ENCODE measurements at regions not wholly inside any gene's neighbourhood (a gene's known extent, or its start where the extent isn't known, plus 50 kb on each side); places are given as distances from the start of the nearest gene placed in this dataset.
"Not testable (repeated sequence)": the region's sequence is repeated elsewhere in the genome, so short reads cannot be mapped to it uniquely, and the experiment has no call there.

DNA sequence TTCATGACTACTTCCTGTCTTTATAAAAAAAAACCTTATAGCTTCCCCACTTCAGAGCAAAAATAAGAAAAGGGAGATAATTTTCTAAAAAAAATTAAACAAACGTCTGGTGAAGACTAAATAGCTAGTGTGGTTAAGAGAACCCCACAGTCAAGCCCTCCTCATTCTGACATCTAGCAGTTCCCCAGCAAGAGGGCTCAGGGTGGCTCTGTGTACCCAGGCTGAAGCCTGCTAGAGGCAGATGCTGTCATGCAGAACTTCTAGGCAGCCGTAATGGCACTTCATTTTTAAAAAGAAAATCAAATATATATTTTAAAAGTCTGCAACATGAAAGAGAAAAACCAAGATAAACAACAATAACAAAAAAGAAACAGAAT, 223.1 kb upstream of the KLF14 start:
- no peak for DNase-seq (ENCODE audit: low spot score in 2 of 2)
- no peak for FAIRE-seq

DNA sequence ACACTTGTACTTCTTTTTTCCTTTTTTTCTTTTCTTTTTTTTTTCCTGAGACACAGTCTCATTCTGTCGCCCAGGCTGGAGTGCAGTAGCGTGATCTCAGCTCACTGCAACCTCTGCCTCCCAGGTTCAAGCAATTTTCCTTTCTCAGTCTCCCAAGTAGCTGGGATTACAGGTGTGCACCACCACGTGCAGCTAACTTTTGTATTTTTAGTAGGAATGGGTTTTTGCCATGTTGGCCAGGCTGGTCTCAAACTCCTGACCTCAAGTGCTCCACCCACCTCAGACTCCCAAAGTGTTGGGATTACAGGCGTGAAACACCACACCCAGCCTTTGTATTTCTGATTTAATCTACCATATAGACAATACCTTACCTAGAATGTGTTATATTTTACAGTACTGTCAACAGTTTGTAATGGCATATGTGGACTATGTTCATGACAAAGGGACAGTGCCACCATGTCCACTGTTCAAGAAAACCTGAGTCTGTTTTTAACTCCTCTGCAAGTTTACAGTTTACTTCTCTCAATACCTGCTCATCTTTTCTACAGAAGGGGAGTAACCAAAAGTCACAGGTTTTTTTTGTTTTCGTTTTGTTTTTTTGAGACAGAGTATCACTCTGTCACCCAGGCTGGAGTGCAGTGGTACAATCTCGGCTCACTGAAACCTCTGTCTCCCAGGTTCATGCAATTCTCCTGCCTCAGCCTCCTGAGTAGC, 223.9 kb upstream of the KLF14 start:
- not testable (repeated sequence) for DNase-seq (ENCODE audit: low spot score in 2 of 2); FAIRE-seq

DNA sequence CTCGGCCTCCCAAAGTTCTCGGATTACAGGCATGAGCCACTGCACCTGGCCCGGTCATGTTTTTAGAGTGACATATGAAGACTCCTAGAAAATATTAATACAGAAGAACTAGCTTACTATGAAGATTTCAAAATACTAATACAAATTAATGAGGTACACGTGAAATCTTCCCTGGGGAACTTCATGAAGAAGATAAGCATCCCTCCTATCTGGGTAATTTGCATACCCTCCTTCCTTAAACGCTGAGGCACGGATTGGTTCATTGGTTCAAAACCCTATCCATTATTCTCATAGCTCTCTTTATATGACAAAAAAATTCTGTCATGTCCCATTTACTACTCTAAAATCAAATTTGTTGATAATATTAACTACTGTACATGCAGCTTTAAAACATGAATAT, 224.8 kb upstream of the KLF14 start:
- DNase-seq (ENCODE audit: low spot score in 2 of 2) (no peak), FAIRE-seq (no peak)

DNA sequence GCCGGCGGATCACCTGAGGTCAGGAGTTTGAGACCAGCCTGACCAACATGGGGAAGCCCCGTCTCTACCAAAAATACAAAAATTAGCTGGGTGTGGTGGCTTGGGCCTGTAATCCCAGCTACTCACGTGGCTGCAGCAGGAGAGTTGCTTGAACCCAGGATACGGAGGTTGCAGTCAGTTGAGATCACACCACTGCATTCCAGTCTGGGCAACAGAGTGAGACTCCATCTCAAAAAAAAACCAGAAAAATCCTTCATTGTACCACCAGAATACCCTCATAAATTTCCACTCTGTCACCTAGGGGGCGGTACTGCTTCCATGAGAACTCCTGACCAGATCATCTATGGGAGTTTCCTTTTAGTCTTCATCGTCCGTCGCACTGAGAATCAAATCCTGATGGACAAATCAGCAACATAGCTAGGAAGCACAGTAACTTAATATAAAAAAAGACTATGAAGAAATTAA, 225.8 kb upstream of the KLF14 start:
- FAIRE-seq (no peak), DNase-seq (ENCODE audit: low spot score in 2 of 2) (no peak)

DNA sequence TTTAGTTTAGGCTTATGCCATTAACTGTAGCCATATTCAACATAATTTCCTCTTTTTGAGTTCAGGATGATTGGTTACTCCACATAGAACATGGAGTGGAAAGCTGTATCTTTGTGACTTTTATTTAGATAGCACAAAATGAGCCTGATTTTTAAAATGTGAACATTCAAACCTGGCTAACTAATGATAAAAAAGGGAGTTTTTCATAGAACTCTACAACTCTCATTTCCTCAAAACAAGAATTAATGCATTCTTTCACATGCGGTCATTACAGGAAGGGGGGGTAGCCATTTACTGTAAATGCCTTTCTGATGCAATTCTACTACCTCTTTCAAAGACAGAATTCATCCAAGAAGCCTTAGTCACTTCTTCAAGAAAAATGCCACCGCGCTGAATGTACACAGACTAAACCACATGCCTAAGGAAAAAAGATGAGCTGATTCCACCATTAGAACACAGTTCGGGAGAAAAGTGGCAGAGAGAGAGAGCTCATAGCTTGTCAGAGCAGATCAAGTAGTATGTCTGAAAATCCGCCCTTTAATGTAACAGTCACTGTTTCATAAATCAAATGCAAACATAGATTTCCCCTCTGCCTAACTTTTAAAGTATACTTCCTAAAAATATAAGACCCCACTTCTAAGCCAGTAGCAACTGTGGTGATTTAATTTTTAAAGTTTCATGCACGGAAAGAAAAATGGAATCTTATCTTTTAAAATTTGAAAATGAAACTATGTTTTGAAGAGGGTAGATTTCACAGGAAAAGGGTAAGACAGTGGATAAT, 226.4 kb upstream of the KLF14 start:
- no peak for DNase-seq (ENCODE audit: low spot score in 2 of 2)
- no peak for FAIRE-seq

DNA sequence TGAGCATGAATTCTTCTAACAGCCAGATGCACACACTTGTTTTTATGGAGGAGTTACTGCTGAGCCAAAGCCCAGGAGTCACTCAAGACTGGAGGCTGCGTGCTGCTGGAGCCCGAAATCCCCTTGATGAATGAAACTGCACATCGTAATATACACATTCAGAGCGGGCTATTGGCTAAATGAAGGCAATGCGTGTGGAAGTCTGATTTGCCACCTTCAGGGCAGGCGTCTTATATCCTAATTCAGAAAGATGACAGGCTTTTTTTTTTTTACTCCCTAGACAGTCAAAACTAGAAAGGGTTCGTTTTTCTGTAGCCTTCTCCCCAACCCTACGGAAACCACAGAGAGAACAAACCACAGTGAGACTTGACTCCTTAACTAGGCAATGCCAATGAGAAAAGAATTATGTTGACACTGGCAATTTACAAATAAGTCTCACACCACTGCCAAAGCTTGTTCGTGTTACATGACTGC, 227.2 kb upstream of the KLF14 start:
- no peak for DNase-seq (ENCODE audit: low spot score in 2 of 2)
- FAIRE-seq: no peak

DNA sequence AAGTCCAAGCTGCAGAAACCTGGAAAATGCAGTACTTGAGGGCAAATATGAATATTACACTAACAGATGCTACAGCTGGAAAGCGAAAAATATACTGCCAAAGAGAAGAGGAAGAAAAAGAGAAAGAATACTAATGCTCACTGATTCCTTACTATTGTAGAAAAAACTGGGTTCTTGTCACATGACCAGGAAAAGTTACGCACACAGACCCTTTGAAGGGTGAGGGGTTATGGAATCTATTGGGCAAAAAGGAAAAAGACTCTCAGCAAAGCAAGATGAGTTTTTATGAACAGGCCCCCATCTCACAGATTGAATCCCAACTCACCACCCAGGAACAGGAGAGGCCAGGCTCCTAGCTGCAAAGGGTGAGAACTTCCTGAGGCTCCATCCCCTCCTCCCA, 228.1 kb upstream of the KLF14 start:
- no peak for DNase-seq (ENCODE audit: low spot score in 2 of 2)
- no peak for FAIRE-seq

DNA sequence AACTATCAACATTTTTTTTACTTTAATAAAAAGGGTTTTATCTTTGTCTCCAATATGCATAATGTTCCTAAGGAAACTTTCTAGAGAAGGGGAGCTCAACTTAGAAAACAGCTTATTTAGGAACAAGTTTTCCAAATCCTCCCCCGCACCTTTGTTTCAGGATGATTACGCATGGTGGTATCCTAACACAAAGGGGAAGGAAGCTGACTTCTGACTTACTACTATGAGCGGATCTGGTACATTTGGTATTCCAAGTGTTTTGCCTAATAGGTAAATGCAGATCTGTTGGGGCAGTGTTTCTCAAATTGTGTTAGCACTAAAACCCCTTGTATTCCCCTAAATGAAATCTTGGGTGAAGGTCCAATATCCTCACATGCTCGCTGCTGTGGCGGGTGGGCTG, 229.3 kb upstream of the KLF14 start:
- DNase-seq (ENCODE audit: low spot score in 2 of 2) (no peak), FAIRE-seq (no peak)

DNA sequence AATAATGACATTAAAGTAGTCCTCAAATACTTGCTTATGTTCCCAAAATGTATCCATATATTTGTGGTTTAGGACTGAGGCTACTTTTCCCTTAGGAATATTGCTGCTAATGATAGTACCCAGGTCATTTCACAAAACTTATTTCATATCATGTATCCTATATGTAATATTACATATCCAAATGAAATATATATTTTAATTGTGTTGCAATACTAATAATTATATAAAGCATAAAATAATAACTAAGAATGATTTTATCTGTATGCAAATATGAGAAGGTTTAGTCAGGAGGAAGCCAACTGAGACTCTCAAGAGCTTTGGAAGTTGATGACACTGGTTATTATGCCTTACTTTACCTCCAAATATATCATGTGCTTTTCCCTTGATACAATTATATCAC, 231.5 kb upstream of the KLF14 start:
- no peak for FAIRE-seq
- DNase-seq (ENCODE audit: low spot score in 2 of 2): no peak

DNA sequence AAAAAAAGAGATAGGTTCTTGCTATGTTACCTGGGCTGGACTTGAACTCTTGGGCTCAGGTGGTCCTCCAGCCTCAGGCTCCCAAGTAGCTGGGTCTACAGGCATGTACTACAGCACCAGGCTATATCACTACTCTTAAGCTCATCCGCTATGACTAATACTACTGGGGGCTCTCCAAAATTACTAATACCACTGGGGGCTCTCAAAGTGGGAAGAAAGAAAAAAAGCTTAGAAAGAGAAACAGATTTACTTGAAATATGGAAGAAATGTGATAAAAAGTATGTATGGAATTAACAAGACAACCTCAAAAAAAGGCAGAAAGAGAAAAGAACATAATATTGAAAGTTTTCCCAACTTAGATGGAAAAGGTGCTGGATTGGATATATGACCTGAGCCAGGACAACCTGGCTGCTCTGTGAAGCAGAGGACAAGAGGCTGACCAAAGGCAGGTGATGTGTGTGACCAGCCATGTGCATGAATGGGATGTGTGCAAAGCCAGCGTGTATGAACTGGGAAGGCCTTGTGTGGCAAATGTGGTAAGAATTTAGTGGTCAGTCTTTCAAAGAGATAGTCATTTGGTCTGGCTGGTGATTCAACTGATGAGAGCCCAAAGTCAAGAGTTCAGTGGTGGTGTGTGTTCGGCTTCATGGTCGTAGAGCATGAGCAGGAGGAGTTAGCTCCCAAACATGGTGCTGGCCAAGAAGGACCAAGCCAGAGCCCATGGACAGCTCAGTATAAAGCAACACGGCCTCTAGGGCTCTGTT, 232.4 kb upstream of the KLF14 start:
- DNase-seq (ENCODE audit: low spot score in 2 of 2) (no peak), FAIRE-seq (no peak)

DNA sequence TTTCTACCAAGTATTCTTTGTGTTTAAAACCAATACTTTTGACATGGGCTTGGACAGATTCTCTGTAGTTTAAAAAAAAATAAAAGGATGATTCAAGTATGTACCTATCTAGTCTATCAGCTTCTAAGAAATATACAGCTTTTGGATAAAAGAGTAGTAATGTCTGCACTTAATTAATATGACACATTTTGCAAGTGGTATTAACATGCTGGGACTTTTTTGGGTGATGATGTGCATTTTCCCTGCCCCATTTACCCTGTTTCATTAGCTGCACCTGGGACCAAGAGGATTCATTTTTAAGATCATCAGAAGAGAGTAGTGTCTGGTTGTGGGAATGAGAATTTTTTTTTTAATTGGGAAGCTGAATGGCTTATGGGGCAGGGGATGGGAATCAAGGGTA, 236.2 kb upstream of the KLF14 start:
- no peak for FAIRE-seq

DNA sequence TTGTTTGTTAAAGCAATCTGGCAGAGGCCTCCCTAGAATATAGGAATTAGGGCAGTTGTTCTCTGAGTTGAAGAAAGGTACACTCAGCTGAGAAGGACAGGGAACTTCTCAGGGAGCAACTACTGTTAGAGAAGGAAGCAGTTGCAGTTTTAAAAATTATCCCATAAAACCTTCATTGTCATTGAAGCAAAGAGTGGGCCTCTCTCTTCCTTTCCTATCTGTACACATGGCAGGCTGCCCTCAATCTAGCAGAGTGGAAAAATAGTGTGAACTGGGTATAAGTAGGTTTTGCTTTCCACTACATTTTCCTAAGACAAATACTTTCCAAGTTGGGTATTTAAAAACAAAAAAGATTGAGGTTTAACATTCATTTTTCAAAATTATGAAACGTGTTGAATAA, 236.7 kb upstream of the KLF14 start:
- no peak for FAIRE-seq
- DNase-seq (ENCODE audit: low spot score in 2 of 2): no peak

More for the DNA sequence above, 236.2 kb upstream of the KLF14 start:
- DNase-seq (ENCODE audit: low spot score in 2 of 2): no peak

DNA sequence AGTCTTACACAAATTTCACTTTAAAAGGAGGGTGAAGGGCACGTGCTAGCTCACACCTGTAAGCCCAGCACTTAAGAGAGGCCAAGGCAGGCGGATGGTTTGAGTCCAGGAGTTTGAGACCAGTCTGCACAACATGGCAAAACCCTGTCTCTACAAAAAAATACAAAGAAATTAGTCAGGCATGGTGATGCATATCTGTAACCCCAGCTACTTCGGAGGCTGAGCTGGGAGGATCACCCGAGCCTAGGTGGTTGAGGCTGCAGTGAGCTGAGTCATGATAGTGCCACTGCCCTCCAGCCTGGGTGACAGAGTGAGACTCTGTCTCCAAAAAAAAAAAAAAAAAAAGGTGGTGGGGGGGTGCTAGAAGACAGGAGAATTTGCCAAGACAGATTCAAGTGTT, 237.3 kb upstream of the KLF14 start:
- DNase-seq (ENCODE audit: low spot score in 2 of 2) (no peak), FAIRE-seq (no peak)

DNA sequence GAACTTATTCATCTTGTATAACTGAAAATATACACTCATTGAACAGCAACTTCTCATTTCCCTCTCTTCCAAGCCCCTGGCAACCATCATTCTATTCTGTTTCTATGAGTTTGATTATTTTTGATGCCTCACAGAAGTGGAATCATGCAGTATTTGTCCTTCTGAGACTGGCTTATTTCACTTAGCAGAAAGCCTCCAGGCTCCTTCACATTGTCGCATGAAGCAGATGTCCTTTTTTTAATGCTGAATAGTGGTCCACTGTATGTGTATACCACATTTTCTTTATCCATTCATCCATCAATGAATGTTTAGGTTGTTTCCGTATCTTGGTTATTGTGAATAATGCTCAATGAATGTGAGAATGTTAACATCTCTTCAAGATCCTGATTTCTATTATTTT, 238.2 kb upstream of the KLF14 start:
- DNase-seq (ENCODE audit: low spot score in 2 of 2) (no peak), FAIRE-seq (no peak)

DNA sequence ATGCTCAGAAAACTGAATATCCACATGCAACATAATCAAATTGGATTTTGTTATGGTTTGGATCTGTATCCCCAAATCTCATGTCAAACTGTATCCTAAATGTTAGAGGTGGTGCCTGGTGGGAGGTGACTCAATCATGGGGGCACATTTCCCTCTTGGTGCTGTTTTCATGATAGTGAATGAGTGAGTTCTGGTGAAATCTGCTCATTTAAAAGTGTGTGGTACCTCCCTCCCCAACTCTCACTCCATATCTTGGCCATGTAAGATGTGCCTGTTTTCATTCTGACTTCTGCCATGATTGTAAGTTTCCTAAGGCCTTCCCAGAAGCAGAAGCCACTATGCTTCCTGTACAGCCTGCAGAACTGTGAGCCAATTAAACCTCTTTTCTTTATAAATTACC, 239.6 kb upstream of the KLF14 start:
- DNase-seq (ENCODE audit: low spot score in 2 of 2) (no peak), FAIRE-seq (no peak)

DNA sequence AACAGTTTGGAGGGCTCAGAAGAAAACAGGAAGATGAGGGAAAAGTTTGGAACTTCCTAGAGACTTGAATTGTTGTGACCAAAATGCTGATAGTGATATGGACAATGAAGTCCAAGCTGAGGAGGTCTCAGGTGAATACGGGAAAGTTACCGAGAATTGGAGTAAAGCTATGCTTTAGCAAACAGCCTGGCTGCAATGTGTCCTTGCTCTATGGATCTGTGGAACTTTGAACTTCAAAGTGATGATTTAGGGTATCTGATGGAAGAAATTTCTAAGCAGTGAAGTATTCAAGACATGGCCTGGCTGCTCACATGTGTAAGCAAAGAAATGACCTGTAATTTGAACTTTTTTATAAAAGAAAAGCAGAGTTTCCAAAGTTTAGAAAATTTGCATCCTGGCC, 240.2 kb upstream of the KLF14 start:
- DNase-seq (ENCODE audit: low spot score in 2 of 2) (no peak), FAIRE-seq (no peak)

DNA sequence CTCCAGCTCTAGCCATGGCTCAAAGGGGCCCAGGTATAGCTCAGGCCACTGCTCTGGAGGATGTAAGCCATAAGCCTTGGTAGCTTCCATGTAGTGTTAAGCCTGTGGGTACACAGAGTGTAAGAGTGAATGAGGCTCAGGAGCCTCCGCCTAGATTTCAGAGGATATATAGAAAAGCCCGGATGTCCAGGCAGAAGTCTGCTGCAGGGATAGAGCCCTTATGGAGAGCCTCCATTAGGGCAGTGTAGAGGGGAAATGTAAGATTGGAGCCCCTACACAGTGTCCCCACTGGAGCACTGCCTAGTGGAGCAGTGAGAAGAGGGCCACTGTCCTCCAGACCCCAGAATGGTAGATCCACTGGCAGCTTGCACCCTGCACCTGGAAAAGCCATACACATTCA, 240.8 kb upstream of the KLF14 start:
- no peak for FAIRE-seq

DNA sequence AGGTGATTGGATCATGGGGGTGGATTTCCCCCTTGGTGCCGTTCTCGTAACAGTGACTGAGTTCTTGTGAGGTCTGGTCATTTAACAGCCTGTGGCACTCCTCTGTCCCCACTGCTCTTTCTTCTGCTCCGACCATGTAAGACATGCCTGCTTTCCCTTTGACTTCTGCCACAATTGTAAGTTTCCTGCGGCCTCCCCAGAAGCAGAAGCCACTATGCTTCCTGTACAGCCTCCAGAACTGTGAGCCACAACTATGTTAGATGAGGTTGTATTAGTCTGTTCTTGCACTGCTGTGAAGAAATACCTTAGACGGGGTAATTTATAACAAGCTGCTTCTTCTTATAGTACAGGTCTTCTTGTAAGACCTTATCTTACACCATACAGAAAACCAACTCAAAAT, 241.7 kb upstream of the KLF14 start:
- FAIRE-seq (no peak), DNase-seq (ENCODE audit: low spot score in 2 of 2) (no peak)

More for the DNA sequence above, 240.8 kb upstream of the KLF14 start:
- no peak for DNase-seq (ENCODE audit: low spot score in 2 of 2)

DNA sequence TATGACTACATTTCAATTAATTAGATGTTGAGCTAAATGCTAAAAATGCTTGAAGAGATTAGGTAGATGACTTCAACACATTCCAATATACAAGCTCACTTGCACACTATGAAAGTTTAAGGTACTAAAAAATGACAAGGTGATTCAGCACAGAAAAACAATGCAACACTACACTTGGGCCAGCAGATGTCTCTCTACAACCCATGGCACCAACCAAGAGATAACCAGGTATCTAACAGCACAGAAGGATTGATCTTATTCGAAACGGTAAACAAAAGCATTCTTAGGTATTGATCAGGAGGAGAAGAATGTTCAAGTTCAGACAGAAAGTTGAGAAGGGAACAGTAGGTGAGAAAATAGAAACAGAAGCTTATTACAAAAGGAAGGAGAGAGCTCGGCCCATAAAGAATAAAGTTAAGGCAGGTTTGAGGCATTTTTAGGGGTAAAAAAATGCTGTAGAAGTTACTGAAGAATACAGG, 248.2 kb upstream of the KLF14 start:
- DNase-seq (ENCODE audit: low spot score in 2 of 2): no peak
- no peak for FAIRE-seq

DNA sequence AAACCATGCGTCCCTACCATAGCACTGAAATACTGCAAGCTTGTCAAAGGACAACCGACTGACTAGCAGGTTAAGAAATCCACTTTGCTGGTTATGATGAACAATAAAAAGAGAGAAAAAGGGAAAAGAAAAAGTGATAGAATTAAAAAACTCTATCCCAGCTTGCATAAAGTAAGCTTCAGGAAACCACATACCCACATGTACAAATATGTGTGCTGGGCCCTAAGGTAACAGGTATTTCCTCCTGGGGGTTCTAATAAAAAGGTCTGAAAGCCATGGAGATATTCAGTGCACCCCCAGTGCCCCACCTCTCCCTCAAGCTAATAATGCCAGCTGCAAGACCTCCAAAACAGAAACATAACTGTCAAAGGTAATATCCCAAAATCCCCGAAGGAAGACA, 248.6 kb upstream of the KLF14 start:
- no peak for FAIRE-seq
- no peak for DNase-seq (ENCODE audit: low spot score in 2 of 2)

DNA sequence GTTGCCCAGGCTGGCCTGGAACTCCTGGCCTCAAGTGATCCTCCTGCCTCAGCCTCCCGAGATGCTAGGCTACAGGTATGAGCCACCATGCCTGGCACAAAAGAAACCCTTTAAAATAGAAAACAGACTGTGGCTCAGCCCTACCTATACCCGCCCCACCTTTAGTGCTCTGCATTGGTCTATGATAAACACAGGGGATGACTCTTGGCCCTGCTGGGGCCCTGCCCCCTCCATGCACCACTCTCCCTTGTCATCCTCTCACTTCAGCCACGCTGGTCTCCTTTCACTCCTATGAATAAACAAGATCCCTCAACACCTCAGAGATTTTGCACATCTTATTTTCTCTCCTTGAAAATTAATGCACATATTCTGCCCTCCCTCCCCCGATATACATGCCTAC, 251.4 kb upstream of the KLF14 start:
- FAIRE-seq (no peak), DNase-seq (ENCODE audit: low spot score in 2 of 2) (no peak)

Data from frontal cortex (tissue), 3 donors.